IgD-negative memory B cell (primary cell): ENCODE measurements at regions not wholly inside any gene's neighbourhood (a gene's known extent, or its start where the extent isn't known, plus 50 kb on each side); places are given as distances from the start of the nearest gene placed in this dataset.

Source experiments
- H3K27ac Mint-ChIP-seq, 3 donors: one replicate each; pipeline ENCODE4 v1.8.0; 2020 to 2022; ENCODE audit warnings: mild to moderate bottlenecking in 3 of 3, mixed read lengths in 3 of 3, moderate library complexity in 1 of 3
- H3K27me3 Mint-ChIP-seq: one replicate; pipeline ENCODE4 v1.8.0; 2021; ENCODE audit warnings: mixed read lengths
- H3K36me3 Mint-ChIP-seq: one replicate; pipeline ENCODE4 v1.8.0; 2020; ENCODE audit warnings: mild to moderate bottlenecking, mixed read lengths
- H3K4me1 Mint-ChIP-seq, 3 donors: one replicate each; pipeline ENCODE4 v1.8.0; 2020 to 2022; ENCODE audit warnings: mixed read lengths in 3 of 3, mild to moderate bottlenecking in 1 of 3
- H3K4me3 Mint-ChIP-seq, 4 donors: one replicate each; pipeline ENCODE4 v1.8.0; 2020 to 2022; ENCODE audit warnings: mild to moderate bottlenecking in 4 of 4, mixed read lengths in 4 of 4, moderate library complexity in 3 of 4
- H3K9me3 Mint-ChIP-seq, 3 donors: one replicate each; pipeline ENCODE4 v1.8.0; 2020 to 2021; ENCODE audit warnings: mixed read lengths in 3 of 3, mild to moderate bottlenecking in 1 of 3

DNA sequence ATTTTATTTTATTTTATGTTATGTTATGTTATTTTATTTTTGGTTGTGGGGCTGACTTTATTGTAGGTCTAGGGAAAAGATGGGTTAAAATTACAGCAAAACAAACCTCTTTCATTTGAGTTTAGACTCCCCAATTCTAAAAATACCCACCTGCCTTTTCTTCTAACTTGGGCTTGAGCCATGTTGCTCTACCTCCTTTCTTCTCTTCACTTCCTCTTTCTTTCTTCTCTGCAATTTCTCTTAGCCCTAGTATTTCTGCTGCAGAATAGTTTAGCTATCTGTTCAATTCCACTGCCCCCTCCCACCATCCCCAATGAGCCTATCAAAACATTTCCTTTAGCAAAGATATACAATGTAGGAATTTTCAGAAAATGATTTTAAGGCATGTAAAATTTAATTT is 653.3 kb downstream of the ARAP2 start:
- Mint-ChIP-seq H3K4me3 (no peak overlapping the region), H3K9me3 (peaks cover 0 to 11% (median 2%) of the 10 kb centered on the region in 3 donors), H3K27me3 (no peaks in the 10 kb centered on the region), H3K36me3 (peaks cover 2% of the 10 kb centered on the region), H3K27ac (no peak overlapping the region), H3K4me1 (no peaks in the 10 kb centered on the region)

DNA sequence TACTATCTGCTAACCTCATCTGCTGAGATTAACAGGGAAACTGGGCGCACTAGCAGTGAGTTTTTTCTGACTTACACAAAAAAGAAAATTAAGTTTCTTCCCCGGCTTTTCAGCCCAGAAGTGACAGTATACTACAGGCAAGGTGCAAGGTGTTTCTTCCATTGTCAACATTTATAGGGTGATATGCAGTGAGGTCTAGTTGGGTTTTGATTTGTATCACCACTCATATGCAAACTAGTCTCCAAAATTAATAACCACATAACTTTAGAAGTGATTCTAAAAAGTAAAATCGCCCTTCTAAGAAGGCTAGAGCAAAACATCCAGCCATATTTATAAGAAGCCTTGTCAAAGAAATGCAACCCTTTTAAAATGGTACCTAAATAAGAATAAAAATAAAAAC is 640.1 kb downstream of the ARAP2 start:
- H3K36me3 Mint-ChIP-seq, result no peaks in the 10 kb centered on the region
- H3K4me3 Mint-ChIP-seq, result no peak overlapping the region
- H3K9me3 Mint-ChIP-seq, result peaks cover 1 to 4% (median 2%) of the 10 kb centered on the region in 3 donors
- no peaks in the 10 kb centered on the region for H3K4me1 Mint-ChIP-seq
- no peak overlapping the region for H3K27ac Mint-ChIP-seq
- H3K27me3 Mint-ChIP-seq, result no peaks in the 10 kb centered on the region

DNA sequence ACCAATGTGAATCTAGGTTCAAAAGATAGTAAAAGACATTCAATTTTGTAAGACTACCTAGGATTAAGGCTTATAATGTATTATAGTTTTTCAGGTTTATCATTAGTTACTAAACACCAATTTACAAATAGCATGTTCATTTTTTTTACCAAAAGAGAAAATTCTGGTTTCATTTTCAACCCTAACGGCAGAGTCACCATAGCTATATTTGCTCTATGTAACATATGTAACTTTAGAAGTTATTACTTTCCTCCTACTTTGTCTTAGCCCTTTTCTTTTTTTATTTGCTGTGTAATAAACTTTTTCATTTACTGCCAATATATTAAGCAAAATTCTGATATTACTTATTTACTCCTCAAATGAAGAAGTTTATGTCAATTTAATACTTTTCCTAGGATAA is 639.6 kb downstream of the ARAP2 start:
- Mint-ChIP-seq H3K9me3 (peaks cover 1 to 4% (median 2%) of the 10 kb centered on the region in 3 donors), H3K36me3 (no peaks in the 10 kb centered on the region), H3K27ac (no peak overlapping the region), H3K4me3 (no peak overlapping the region), H3K27me3 (no peaks in the 10 kb centered on the region), H3K4me1 (no peaks in the 10 kb centered on the region)

DNA sequence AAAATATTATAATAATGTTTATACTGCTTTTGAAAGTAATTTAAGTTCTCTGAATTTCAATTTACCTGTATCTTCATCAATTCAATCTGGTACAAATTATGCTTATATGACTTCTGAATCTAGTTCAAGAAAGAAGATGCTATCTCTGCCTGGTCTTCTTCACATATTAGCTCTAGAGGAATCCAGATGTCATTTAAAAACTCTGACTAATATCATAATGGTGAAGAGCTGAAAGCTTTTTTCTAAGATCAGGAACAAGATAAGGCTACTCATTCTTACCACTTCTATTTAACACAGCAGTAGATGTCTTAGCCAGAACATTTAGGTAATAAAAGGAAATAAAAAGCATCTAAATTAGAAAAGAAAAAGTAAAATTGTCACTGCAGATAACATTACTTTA is 636.1 kb downstream of the ARAP2 start:
- H3K9me3 Mint-ChIP-seq, result peaks cover 2 to 4% (median 4%) of the 10 kb centered on the region in 3 donors
- H3K4me1 Mint-ChIP-seq, result no peaks in the 10 kb centered on the region
- no peaks in the 10 kb centered on the region for H3K27me3 Mint-ChIP-seq
- H3K36me3 Mint-ChIP-seq, result no peaks in the 10 kb centered on the region
- no peak overlapping the region for H3K27ac Mint-ChIP-seq
- no peak overlapping the region for H3K4me3 Mint-ChIP-seq

DNA sequence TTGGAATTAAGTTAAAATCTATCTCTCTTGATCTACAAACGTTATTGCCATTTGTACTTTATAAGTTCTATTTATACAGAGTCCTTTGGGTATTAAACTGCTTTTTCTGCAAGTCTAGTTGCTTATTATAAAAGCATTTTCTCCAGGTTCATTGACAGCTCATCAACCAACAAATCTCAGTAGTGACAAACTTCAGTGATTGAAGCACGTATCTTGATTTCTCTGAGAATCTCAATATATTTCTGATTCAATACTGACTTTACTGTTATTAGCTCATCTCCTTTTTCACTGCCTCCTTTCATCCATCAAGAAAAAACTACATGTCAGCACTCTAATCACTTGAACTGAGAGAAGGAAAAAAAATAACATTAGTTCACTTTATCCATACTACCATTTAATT is 630.2 kb downstream of the ARAP2 start:
- H3K4me3 Mint-ChIP-seq, result no peak overlapping the region

DNA sequence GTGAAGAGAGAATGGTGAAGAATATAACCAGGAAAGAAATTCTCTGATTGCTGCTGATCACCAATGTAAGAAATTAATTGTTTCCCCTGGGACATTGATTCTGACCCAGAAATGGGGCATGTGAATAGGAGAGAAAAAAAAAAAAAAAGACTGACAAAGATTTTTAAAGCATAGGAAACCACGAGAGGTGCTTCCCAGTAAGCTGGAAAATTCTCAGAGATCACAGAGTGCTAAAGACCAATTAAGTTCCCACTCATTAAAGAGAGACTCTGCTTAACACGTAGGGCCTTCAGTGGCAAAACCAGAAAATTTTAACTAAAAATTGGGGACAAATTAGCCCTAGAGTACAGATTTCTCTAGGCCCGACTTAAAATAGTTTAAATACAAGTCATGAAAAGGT is 604.4 kb downstream of the ARAP2 start:
- Mint-ChIP-seq H3K4me1 (no peaks in the 10 kb centered on the region), H3K27me3 (no peaks in the 10 kb centered on the region), H3K36me3 (no peaks in the 10 kb centered on the region), H3K27ac (no peak overlapping the region), H3K4me3 (no peak overlapping the region), H3K9me3 (peaks cover 6 to 20% (median 6%) of the 10 kb centered on the region in 3 donors)

More for the DNA sequence above, 630.2 kb downstream of the ARAP2 start:
- no peak overlapping the region for H3K27ac Mint-ChIP-seq
- H3K9me3 Mint-ChIP-seq, result peaks cover 0 to 9% (median 4%) of the 10 kb centered on the region in 3 donors
- H3K27me3 Mint-ChIP-seq, result no peaks in the 10 kb centered on the region
- H3K36me3 Mint-ChIP-seq, result no peaks in the 10 kb centered on the region
- no peaks in the 10 kb centered on the region for H3K4me1 Mint-ChIP-seq

DNA sequence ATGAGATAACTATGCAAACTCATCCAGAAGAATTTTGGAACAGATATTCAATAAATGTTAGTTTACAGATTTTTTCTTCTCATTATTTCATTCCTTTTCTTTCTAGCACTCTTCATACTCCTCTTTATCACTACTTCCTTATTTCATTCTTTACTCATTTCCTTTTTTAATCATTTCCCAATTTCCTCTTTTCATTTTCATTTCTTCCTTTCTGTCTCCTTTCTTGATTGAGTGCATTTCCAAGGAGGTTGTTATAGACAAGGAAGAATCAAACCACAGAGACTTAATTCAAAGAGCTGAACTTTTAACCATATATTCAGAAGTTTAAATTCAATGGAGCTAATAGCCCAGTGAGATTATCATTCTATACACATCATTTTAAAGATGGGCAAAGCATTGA is 600.7 kb downstream of the ARAP2 start:
- H3K4me3 Mint-ChIP-seq, result no peak overlapping the region
- no peaks in the 10 kb centered on the region for H3K36me3 Mint-ChIP-seq
- H3K4me1 Mint-ChIP-seq, result no peaks in the 10 kb centered on the region

DNA sequence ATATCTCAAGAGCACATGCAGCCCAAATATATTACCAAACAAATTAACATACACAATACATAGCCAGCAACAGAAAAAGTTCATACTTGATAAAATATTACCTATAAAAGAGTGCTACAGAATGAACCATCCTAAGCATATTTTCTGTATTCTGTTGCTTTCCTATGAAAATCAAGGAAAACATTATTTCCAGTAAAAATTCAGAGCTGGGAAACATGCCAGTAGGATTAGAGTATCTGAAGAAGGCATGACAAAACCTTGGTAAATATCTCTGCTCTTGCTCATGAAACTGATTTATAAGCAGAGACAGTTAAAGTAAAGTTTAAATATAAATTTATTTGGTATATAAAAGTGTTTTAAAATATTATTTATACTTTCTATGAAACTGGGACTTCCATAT is 599.7 kb downstream of the ARAP2 start:
- Mint-ChIP-seq H3K4me3 (no peak overlapping the region), H3K27me3 (no peaks in the 10 kb centered on the region), H3K9me3 (peaks cover 0 to 4% (median 0%) of the 10 kb centered on the region in 3 donors), H3K36me3 (no peaks in the 10 kb centered on the region), H3K27ac (no peak overlapping the region), H3K4me1 (no peaks in the 10 kb centered on the region)

More for the DNA sequence above, 600.7 kb downstream of the ARAP2 start:
- Mint-ChIP-seq H3K27me3 (no peaks in the 10 kb centered on the region), H3K9me3 (peaks cover 0 to 4% (median 0%) of the 10 kb centered on the region in 3 donors), H3K27ac (no peak overlapping the region)

DNA sequence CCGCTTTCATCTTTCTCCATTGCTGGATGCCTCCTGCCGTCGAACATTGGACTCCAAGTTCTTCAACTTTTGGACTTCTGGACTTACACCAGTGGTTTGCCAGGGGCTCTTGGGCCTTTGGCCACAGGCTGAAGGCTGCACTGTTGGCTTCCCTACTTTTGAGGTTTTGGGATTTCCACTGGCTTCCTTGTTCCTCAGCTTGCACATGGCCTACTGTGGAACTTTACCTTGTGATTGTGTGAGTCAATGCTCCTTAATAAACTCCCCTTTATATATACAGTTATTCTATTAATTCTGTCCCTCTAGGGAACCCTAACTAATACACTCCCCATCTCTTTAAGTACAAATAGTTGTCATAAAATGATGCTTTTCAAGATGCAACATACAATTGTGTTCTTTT is 595.3 kb downstream of the ARAP2 start:
- no peaks in the 10 kb centered on the region for H3K9me3 Mint-ChIP-seq
- H3K36me3 Mint-ChIP-seq, result no peaks in the 10 kb centered on the region
- H3K27ac Mint-ChIP-seq, result no peak overlapping the region
- no peaks in the 10 kb centered on the region for H3K27me3 Mint-ChIP-seq
- H3K4me1 Mint-ChIP-seq, result no peaks in the 10 kb centered on the region
- H3K4me3 Mint-ChIP-seq, result no peak overlapping the region

DNA sequence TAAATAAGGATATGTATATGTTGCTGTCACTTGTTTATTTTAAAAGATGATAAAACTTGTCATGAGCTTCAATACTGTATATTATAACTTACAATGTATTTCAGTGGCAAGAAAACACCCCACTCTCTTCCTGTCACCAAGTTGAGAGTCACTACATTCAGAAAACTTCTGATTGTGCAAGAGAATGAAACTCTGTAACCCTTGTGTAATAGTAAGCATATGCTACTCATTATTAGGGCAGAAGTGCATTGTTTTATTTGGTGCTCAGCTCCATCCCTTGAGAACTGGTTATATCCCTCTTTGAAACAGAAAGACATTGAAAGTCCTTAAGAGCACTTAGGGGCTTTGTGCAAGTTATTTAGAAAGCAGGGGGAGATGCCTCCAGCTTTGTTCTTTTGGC is 594.5 kb downstream of the ARAP2 start:
- Mint-ChIP-seq H3K4me3 (no peak overlapping the region), H3K36me3 (no peaks in the 10 kb centered on the region), H3K9me3 (no peaks in the 10 kb centered on the region), H3K4me1 (no peaks in the 10 kb centered on the region), H3K27me3 (no peaks in the 10 kb centered on the region), H3K27ac (no peak overlapping the region)

DNA sequence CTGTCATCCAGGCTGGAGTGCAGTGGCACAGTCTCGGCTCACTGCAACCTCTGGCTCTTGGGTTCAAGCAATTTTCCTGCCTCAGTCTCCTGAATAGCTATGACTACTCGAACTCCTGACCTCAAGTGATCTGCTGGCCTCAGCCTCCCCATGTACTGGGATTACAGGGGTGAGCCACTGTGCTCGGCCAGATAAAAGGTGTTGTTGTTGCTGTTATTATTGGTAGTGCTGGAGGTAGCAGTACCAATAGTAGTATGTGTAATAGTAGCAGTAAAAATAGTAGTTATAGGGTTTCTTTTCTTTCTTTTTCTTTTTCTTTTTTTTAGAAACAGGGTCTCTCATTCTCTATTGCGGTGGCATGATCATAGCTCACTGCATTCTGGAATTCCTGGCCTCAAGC is 592.1 kb downstream of the ARAP2 start:
- Mint-ChIP-seq H3K27me3 (no peaks in the 10 kb centered on the region), H3K4me1 (no peaks in the 10 kb centered on the region), H3K9me3 (no peaks in the 10 kb centered on the region), H3K27ac (no peak overlapping the region), H3K36me3 (no peaks in the 10 kb centered on the region), H3K4me3 (no peak overlapping the region)

DNA sequence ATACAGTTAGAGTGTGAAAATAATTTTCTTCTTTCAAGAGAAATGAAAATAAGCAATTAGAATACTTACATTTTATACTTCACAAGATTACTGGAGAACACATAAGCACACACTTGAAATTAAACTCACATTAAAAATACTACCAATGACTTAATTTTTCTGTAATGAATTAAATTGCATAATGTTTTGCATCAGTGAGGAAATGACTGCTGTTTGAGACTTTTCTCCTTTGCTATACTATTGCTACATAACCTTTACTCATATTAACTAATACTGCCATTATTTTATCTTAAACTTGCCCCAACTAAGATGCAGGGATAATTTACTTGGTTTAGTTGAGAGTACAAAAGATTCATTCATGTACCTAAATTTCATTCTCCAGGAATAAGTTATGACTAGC is 590.9 kb downstream of the ARAP2 start:
- no peak overlapping the region for H3K27ac Mint-ChIP-seq
- no peaks in the 10 kb centered on the region for H3K9me3 Mint-ChIP-seq
- no peaks in the 10 kb centered on the region for H3K36me3 Mint-ChIP-seq
- no peaks in the 10 kb centered on the region for H3K27me3 Mint-ChIP-seq
- H3K4me3 Mint-ChIP-seq, result no peak overlapping the region
- H3K4me1 Mint-ChIP-seq, result no peaks in the 10 kb centered on the region

DNA sequence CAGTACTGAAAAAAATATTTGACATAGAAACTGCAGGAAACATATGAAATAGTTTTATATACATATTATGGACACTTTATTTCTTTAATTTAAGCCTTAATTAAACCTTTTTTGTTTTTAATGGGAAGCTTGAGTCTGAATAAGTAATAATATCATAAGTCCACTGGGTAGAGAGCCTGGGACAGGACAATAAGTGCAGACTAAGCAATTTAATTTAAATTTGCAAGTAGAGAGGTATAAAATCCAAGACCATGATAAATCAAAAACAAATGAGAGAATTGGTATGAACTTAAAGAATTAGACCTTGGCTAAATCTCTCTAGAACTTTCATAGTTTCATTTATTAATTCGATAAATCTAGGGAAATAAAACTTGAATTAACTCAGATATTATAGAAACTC is 571.2 kb downstream of the ARAP2 start:
- Mint-ChIP-seq H3K9me3 (peaks cover 0 to 3% (median 1%) of the 10 kb centered on the region in 3 donors), H3K27ac (no peak overlapping the region), H3K36me3 (no peaks in the 10 kb centered on the region), H3K27me3 (no peaks in the 10 kb centered on the region), H3K4me3 (no peak overlapping the region), H3K4me1 (no peaks in the 10 kb centered on the region)

DNA sequence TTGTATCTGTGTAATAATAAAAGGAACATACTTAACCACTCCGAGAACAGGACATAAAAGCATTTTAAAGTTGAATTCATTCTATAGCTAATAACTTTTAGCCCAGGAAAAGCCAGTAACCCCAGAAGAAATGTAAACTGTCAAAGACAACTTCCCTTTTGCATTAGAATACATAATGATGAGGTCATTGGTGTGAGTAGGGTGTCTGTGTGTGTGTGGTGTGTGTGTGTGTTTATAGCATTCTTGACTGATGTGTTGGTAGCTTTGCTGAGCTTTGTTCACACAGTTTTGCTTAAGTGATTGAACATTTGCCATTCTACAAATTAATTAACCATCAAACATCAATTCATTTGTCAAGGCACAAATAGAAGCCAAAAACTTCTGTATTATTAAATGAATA is 559.6 kb downstream of the ARAP2 start:
- no peak overlapping the region for H3K27ac Mint-ChIP-seq
- H3K36me3 Mint-ChIP-seq, result no peaks in the 10 kb centered on the region
- H3K9me3 Mint-ChIP-seq, result peaks cover 0 to 4% (median 3%) of the 10 kb centered on the region in 3 donors
- H3K27me3 Mint-ChIP-seq, result no peaks in the 10 kb centered on the region
- no peaks in the 10 kb centered on the region for H3K4me1 Mint-ChIP-seq
- no peak overlapping the region for H3K4me3 Mint-ChIP-seq

DNA sequence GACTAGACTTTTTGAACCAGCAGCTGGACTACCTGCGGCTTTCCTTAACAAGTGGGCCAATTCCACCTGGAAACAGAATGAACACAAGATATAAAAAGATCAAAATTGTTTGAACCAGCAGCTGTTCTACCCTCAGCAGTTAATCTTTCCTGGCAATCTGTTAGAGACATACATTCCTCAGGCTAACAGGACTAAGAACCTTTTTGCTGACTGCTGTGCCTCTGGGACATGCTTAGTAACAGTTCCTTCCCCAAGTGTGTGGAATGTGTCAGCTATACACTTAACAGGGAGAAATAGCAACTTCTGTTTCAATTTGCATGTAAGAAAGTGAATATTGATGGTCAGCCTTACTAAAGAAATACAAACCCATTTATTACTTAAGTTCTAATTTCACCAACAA is 554.4 kb downstream of the ARAP2 start:
- Mint-ChIP-seq H3K9me3 (peaks cover 0 to 2% (median 2%) of the 10 kb centered on the region in 3 donors), H3K36me3 (no peaks in the 10 kb centered on the region), H3K27me3 (no peaks in the 10 kb centered on the region), H3K27ac (no peak overlapping the region), H3K4me3 (no peak overlapping the region), H3K4me1 (no peaks in the 10 kb centered on the region)

DNA sequence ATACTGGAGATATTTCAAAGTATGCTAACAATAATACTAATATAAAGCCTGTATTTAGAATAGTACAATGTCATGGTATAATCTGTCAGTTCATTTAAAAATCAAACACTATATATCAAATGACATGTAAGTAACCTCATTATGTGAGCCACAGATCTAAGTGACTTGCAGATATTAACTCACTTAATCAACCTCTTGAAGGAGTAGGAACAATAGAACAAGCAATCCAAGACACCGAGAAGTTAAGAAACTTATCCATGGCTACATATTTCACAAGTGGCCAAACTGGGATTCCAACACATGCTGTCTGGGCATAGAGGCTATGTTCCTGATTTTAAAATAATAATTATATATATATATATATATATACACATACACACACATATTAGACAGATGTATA is 554.0 kb downstream of the ARAP2 start:
- no peak overlapping the region for H3K27ac Mint-ChIP-seq
- no peak overlapping the region for H3K4me3 Mint-ChIP-seq
- H3K4me1 Mint-ChIP-seq, result no peaks in the 10 kb centered on the region
- peaks cover 0 to 2% (median 2%) of the 10 kb centered on the region in 3 donors for H3K9me3 Mint-ChIP-seq
- H3K27me3 Mint-ChIP-seq, result no peaks in the 10 kb centered on the region
- H3K36me3 Mint-ChIP-seq, result no peaks in the 10 kb centered on the region

DNA sequence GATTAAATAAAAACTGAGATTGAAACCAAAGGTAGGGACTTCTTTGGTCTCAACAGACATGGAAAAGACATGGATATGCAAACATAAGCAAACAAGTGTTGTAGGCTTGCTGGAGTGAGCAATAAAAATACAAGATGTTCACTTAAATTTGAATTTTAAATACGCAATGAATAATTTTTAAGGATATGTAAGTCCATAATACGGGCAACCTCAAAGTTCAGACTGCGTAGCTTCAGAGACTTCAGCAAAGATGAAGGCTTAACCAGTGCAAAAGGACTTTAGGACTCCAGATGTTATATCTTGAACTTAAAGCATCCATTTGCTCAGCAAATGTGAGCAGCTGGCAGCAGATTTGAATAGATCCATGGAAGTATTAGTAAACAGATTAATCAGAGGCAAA is 549.3 kb downstream of the ARAP2 start:
- Mint-ChIP-seq H3K27me3 (no peaks in the 10 kb centered on the region), H3K4me1 (no peaks in the 10 kb centered on the region), H3K27ac (no peak overlapping the region), H3K4me3 (no peak overlapping the region), H3K36me3 (no peaks in the 10 kb centered on the region), H3K9me3 (peaks cover 0 to 2% (median 2%) of the 10 kb centered on the region in 3 donors)
